C4-2B (cell line): ENCODE measurements at regions not wholly inside any gene's neighbourhood (a gene's known extent, or its start where the extent isn't known, plus 50 kb on each side); places are given as distances from the start of the nearest gene placed in this dataset.
"Not testable (repeated sequence)": the region's sequence is repeated elsewhere in the genome, so short reads cannot be mapped to it uniquely, and the experiment has no call there.

Experiments used
- ZFX ChIP-seq: fragments of 450-650 bp; IDR thresholded peaks from 2 replicates; pipeline ENCODE4 v1.6.1; 2017
- TF ChIP-seq, protein P1 (sequence below): fragments of 450-650 bp; conservative IDR thresholded peaks from 2 replicates; pipeline ENCODE4 v1.5.1; 2017; ENCODE audit warnings: mild to moderate bottlenecking

DNA sequence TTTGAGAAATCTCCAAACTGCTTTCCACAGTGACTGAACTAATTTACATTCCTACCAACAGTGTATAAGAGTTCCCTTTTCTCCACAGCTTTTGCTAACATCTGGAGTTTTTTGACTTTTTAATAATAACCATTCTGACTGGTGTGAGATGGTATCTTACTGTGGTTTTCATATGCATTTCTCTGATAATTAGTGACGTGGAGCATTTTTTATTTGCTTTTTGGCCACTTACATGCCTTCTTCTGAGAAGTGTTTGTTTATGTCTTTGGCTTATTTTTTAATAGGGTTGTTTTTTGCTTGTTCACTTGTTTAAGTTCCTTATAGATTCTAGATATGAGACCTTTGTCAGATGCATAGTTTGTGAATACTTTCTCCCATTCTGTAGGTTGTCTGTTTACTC, 108.5 kb upstream of the LIPC start:
- TF ChIP-seq, protein P1, sequence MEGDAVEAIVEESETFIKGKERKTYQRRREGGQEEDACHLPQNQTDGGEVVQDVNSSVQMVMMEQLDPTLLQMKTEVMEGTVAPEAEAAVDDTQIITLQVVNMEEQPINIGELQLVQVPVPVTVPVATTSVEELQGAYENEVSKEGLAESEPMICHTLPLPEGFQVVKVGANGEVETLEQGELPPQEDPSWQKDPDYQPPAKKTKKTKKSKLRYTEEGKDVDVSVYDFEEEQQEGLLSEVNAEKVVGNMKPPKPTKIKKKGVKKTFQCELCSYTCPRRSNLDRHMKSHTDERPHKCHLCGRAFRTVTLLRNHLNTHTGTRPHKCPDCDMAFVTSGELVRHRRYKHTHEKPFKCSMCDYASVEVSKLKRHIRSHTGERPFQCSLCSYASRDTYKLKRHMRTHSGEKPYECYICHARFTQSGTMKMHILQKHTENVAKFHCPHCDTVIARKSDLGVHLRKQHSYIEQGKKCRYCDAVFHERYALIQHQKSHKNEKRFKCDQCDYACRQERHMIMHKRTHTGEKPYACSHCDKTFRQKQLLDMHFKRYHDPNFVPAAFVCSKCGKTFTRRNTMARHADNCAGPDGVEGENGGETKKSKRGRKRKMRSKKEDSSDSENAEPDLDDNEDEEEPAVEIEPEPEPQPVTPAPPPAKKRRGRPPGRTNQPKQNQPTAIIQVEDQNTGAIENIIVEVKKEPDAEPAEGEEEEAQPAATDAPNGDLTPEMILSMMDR = not testable (repeated sequence)
- TF ChIP-seq ZFX = not testable (repeated sequence)
